PC-9 (cell line): ENCODE measurements at regions not wholly inside any gene's neighbourhood (a gene's known extent, or its start where the extent isn't known, plus 50 kb on each side); places are given as distances from the start of the nearest gene placed in this dataset.

ENCODE experiments used
- BruUV-seq: library from RNA; stranded (reverse); fragments of 400-500 nt; replicated peaks from 2 replicates; lab custom pipeline; 2021; lab: Mats Ljungman, UMichigan
- CTCF ChIA-PET: fragments of 300-600 bp; sonication (Branson Sonifier 250); formaldehyde crosslinking; loops from one replicate; lab custom pipeline; 2022; ENCODE audit warnings: antibody characterized with exemption; lab: Charles Lee
- POLR2A ChIA-PET: fragments of 300-600 bp; sonication (Branson Sonifier 250); formaldehyde crosslinking; loops from one replicate; lab custom pipeline; 2022; ENCODE audit warnings: antibody characterized with exemption; ENCODE audit not compliant: unreplicated experiment; lab: Charles Lee
- DNase-seq, 2 experiments: peaks; one replicate each; pipeline versions ENCODE4 v3.0.0 to v3.0.0-alpha.2; 2015 to 2022; ENCODE audit warnings: mixed read lengths in 1 of 2
- H2AFZ ChIP-seq: fragments of 200-600 bp; sonication (generic); 2 replicates; pipeline ENCODE4 v1.8.1; 2017; ENCODE audit warnings: antibody characterized with exemption
- H3F3A ChIP-seq: fragments of 200-600 bp; sonication (generic); 2 replicates; pipeline ENCODE4 v1.8.1; 2017; ENCODE audit warnings: antibody characterized with exemption, mild to moderate bottlenecking, low read depth; ENCODE audit not compliant: insufficient read depth
- H3K27ac ChIP-seq: fragments of 200-600 bp; sonication (generic); 2 replicates; pipeline ENCODE4 v1.6.1; 2016; ENCODE audit warnings: mixed run types
- H3K27me3 ChIP-seq: fragments of 200-600 bp; sonication (generic); 2 replicates; pipeline ENCODE4 v1.6.1; 2016; ENCODE audit warnings: low read depth, mixed run types; ENCODE audit not compliant: insufficient read depth
- H3K36me3 ChIP-seq: fragments of 200-600 bp; sonication (generic); 2 replicates; pipeline ENCODE4 v1.6.1; 2016; ENCODE audit warnings: low read depth, mixed run types
- H3K4me1 ChIP-seq: fragments of 200-600 bp; sonication (generic); replicated peaks from 2 replicates; pipeline ENCODE4 v1.6.1; 2016; ENCODE audit warnings: mixed run types; ENCODE audit not compliant: insufficient read depth
- H3K4me2 ChIP-seq: fragments of 200-600 bp; sonication (generic); 2 replicates; pipeline ENCODE4 v1.6.1; 2017; ENCODE audit warnings: mixed run types
- H3K4me3 ChIP-seq: fragments of 200-600 bp; sonication (generic); 2 replicates; pipeline ENCODE4 v1.6.1; 2016; ENCODE audit warnings: mixed run types
- H3K79me2 ChIP-seq: fragments of 200-600 bp; sonication (generic); 2 replicates; pipeline ENCODE4 v1.6.1; 2017; ENCODE audit warnings: low read depth, mixed run types
- H3K9me2 ChIP-seq: fragments of 200-600 bp; sonication (generic); 2 replicates; pipeline ENCODE4 v1.8.1; 2017; ENCODE audit warnings: mild to moderate bottlenecking; ENCODE audit not compliant: insufficient read depth
- H3K9me3 ChIP-seq: fragments of 200-600 bp; sonication (generic); 2 replicates; pipeline ENCODE4 v1.8.1; 2016; ENCODE audit warnings: low read depth; ENCODE audit not compliant: insufficient read depth
- H4K20me1 ChIP-seq: fragments of 200-600 bp; sonication (generic); 2 replicates; pipeline ENCODE4 v1.8.1; 2017; ENCODE audit not compliant: insufficient read depth
- CTCF ChIP-seq: fragments of 200-600 bp; sonication (generic); conservative IDR thresholded peaks from 2 replicates; pipeline ENCODE4 v1.6.1; 2017; ENCODE audit warnings: mixed run types, antibody characterized with exemption, mild to moderate bottlenecking, moderate library complexity
- EZH2 ChIP-seq: fragments of 200-600 bp; sonication (generic); IDR thresholded peaks from 2 replicates; pipeline ENCODE4 v1.8.0; 2017; ENCODE audit warnings: antibody characterized with exemption, low read depth
- intact Hi-C: fragments of 100-400 bp; cut with micrococcal nuclease; formaldehyde crosslinking; loops from one replicate; pipeline ENCODE4 v1.10.0; 2022; ENCODE audit not compliant: unreplicated experiment

GRCh38 chr7:46613551-46613950 lies 692.5 kb upstream of the IGFBP3 start:
- no peak for TF ChIP-seq EZH2
- no peak for TF ChIP-seq CTCF
- BruUV-seq: no TSS peak
- Histone ChIP-seq H3K79me2 (no peaks in the 10 kb centered on the region), H3K4me3 (no peak overlapping the region), H3K36me3 (no peaks in the 10 kb centered on the region), H3K4me2 (no peak overlapping the region), H2AFZ (no peak overlapping the region), H3K27me3 (no peaks in the 10 kb centered on the region), H3K27ac (no peak overlapping the region), H3K4me1 (no peaks in the 10 kb centered on the region), H3K9me2 (no peaks in the 10 kb centered on the region), H3F3A (no peaks in the 10 kb centered on the region), H4K20me1 (no peaks in the 10 kb centered on the region), H3K9me3 (no peaks in the 10 kb centered on the region)
- DNase-seq: no peak
- POLR2A ChIA-PET: interaction anchor here (0.6 to 0.7 kb wide), 2 partner anchors 13 to 56 kb away, joined by 4 to 5 read pairs; no protein-coding TSS in a partner anchor
- intact Hi-C loops: no loop called here
- CTCF ChIA-PET: no interaction called here

- H3K4me2 ChIP-seq: no peak overlapping the region
- no peaks in the 10 kb centered on the region for H3K79me2 ChIP-seq
- intact Hi-C loops: no loop called here
- no peaks in the 10 kb centered on the region for H4K20me1 ChIP-seq
- no peaks in the 10 kb centered on the region for H3K9me2 ChIP-seq
- ChIA-PET POLR2A (interaction anchor here (0.6 to 0.7 kb wide), 2 partner anchors 12 to 55 kb away, joined by 4 to 5 read pairs; no protein-coding TSS in a partner anchor), CTCF (no interaction called here)
- no peak overlapping the region for H2AFZ ChIP-seq
- H3K4me1 ChIP-seq: no peaks in the 10 kb centered on the region
- no peak overlapping the region for H3K4me3 ChIP-seq
- no peak for DNase-seq
- no peaks in the 10 kb centered on the region for H3F3A ChIP-seq
- H3K27ac ChIP-seq: no peak overlapping the region
- H3K36me3 ChIP-seq: no peaks in the 10 kb centered on the region
- BruUV-seq: no TSS peak
- no peaks in the 10 kb centered on the region for H3K27me3 ChIP-seq
- no peaks in the 10 kb centered on the region for H3K9me3 ChIP-seq
- TF ChIP-seq CTCF: no peak
- TF ChIP-seq EZH2: no peak
These were observed 692.0 kb upstream of the IGFBP3 start for GRCh38 chr7:46613116-46613515.

- ChIA-PET CTCF (interaction anchor here (0.5 kb wide), 1 partner anchor 258 kb away, joined by 6 read pairs; no protein-coding TSS in a partner anchor), POLR2A (no interaction called here)
- Histone ChIP-seq H2AFZ (no peak overlapping the region), H3K36me3 (no peaks in the 10 kb centered on the region), H3K9me2 (no peaks in the 10 kb centered on the region), H3K4me3 (no peak overlapping the region), H4K20me1 (no peaks in the 10 kb centered on the region), H3K27ac (no peak overlapping the region), H3K4me1 (no peaks in the 10 kb centered on the region), H3F3A (no peaks in the 10 kb centered on the region), H3K79me2 (no peaks in the 10 kb centered on the region), H3K9me3 (no peaks in the 10 kb centered on the region), H3K4me2 (no peak overlapping the region), H3K27me3 (no peaks in the 10 kb centered on the region)
- intact Hi-C loops: no loop called here
- DNase-seq: no peak
- TF ChIP-seq EZH2: no peak
- no peak for TF ChIP-seq CTCF
- no TSS peak for BruUV-seq
These were observed 690.4 kb upstream of the IGFBP3 start for GRCh38 chr7:46611508-46611907.
